Right lobe of liver (tissue), 6 donors: ENCODE measurements at regions not wholly inside any gene's neighbourhood (a gene's known extent, or its start where the extent isn't known, plus 50 kb on each side); places are given as distances from the start of the nearest gene placed in this dataset.

Source experiments
- ATAC-seq, 4 donors: fragments of 200-7000 bp; cut with Tn5 transposase; one replicate each; pipeline ENCODE4 v1.9.1; 2020; ENCODE audit warnings: mild to moderate bottlenecking in 4 of 4, moderate library complexity in 4 of 4
- DNase-seq, 3 donors: peaks; one replicate each; pipeline ENCODE4 v3.0.0-alpha.2; 2020
- H3K27ac ChIP-seq, 3 donors: fragments of 200-600 bp; one replicate each; pipeline ENCODE4 v1.8.0; 2022
- H3K27me3 ChIP-seq, 2 donors: fragments of 200-600 bp; one replicate each; pipeline ENCODE4 v1.8.0; 2022
- H3K36me3 ChIP-seq, 4 donors: fragments of 200-600 bp; sonication (generic) in 1 of 4; one replicate each; pipeline versions ENCODE4 v1.5.1 to v1.8.0; 2017 to 2022; ENCODE audit warnings: control low read depth in 1 of 4
- H3K4me1 ChIP-seq, 4 donors: fragments of 200-600 bp; sonication (generic) in 1 of 4; one replicate each; pipeline versions ENCODE4 v1.5.1 to v1.8.0; 2017 to 2022; ENCODE audit warnings: control low read depth in 1 of 4
- H3K4me3 ChIP-seq, 3 donors: fragments of 200-600 bp; one replicate each; pipeline ENCODE4 v1.8.0; 2022
- H3K9me3 ChIP-seq, 4 donors: fragments of 200-600 bp; sonication (generic) in 1 of 4; one replicate each; pipeline versions ENCODE4 v1.5.1 to v1.8.0; 2017 to 2022; ENCODE audit warnings: control low read depth in 1 of 4
- POLR2A ChIP-seq: fragments of 450-650 bp; IDR thresholded peaks from one replicate; pipeline ENCODE4 v1.6.1; 2017; ENCODE audit warnings: antibody characterized with exemption, mild to moderate bottlenecking
- WGBS: methylation state at CpG from one replicate; pipeline ENCODE4 v1.1.6; 2018; ENCODE audit warnings: low coverage, low lambda C conversion rate; ENCODE audit not compliant: insufficient coverage; ENCODE audit errors: missing lambda C conversion rate; 5-methylcytosine and 5-hydroxymethylcytosine counted together
- intact Hi-C, 2 donors: fragments of 100-400 bp; cut with DNase I; formaldehyde crosslinking; loops; one replicate each; pipeline versions ENCODE4 v1.11.2 to v1.14.1; 2022
- TF ChIP-seq, protein P1 (sequence below), 4 donors: fragments of 200-600 bp in 3 of 4; fragments of 450-650 bp in 1 of 4; IDR thresholded peaks; one replicate each; pipeline versions ENCODE4 v1.5.1 to v1.8.0; 2016 to 2022; ENCODE audit warnings: antibody characterized with exemption in 4 of 4, mild to moderate bottlenecking in 2 of 4
- donor health status: DM: no; HTN: yes; CAD: no.
- donor health status: DM: no; HTN: no; CAD: no.
- donor health status: DM: no; HTN: no; CAD: no.
- donor health status: DM: no; HTN: yes; CAD: no.
- donor health status: DM: no; HTN: yes; CAD: no.

DNA sequence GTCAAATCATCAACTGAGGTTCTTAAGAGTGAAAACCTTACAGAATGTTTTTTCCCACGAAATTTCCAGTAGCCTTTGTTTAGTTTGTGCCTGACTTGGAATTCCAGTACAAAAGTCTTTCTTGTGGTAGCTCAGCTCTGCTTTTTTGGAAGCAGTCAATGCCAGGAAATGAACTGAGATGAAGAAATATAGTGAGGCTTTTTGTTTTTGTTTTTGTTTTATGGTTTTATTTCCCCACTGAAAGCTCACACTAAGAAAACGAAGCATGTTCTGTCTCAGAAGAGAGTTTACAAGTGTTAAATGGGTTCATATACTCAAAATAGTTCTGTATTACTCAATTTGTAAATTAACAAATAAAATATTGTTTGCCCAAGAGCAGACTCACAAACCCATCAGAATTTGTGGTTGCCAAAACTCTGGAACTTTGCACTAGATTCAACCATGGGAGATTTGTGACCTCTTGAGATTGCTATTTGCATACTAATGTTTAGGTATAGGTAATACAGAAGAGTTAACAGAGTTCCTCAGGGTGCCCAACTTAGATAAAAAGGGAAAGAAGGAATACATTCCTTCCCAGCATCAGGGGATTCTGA is 1060.8 kb downstream of the FAT4 start:
- Histone ChIP-seq H3K27ac (no peak overlapping the region), H3K9me3 (no peaks in the 10 kb centered on the region), H3K36me3 (no peaks in the 10 kb centered on the region), H3K27me3 (no peaks in the 10 kb centered on the region), H3K4me1 (peaks cover 0 to 10% (median 0%) of the 10 kb centered on the region in 4 donors), H3K4me3 (no peak overlapping the region)
- WGBS, result 5% methylated on average over 2 of the region's 2 CpGs
- peak; percentile 31 to 83 (median 50) for ATAC-seq
- TF ChIP-seq, protein P1, sequence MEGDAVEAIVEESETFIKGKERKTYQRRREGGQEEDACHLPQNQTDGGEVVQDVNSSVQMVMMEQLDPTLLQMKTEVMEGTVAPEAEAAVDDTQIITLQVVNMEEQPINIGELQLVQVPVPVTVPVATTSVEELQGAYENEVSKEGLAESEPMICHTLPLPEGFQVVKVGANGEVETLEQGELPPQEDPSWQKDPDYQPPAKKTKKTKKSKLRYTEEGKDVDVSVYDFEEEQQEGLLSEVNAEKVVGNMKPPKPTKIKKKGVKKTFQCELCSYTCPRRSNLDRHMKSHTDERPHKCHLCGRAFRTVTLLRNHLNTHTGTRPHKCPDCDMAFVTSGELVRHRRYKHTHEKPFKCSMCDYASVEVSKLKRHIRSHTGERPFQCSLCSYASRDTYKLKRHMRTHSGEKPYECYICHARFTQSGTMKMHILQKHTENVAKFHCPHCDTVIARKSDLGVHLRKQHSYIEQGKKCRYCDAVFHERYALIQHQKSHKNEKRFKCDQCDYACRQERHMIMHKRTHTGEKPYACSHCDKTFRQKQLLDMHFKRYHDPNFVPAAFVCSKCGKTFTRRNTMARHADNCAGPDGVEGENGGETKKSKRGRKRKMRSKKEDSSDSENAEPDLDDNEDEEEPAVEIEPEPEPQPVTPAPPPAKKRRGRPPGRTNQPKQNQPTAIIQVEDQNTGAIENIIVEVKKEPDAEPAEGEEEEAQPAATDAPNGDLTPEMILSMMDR (IDR thresholded peaks at IDR 0.05), result no peak
- TF ChIP-seq POLR2A, result no peak
- intact Hi-C loops, result no loop called here
- no peak for DNase-seq

DNA sequence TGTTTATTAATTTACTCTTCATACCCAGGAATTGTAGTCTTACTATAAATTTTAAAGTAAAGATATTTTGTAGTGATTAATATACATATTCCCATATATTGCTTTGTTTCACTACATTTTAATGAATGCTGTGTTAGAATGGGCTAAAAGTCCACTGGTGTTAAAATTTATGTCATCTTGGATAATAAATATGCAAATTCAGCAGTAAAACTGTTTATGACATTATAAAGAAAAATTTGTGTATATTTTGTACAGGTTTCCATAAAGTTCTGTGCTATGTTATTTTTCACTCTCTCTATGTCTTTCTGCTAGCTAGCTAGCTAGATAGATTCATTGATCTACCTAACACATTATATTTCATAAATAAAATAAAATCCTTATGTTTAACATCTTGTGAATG is 1071.2 kb downstream of the FAT4 start:
- no peak for ATAC-seq
- DNase-seq, result no peak
- Histone ChIP-seq H3K9me3 (no peaks in the 10 kb centered on the region), H3K27me3 (no peaks in the 10 kb centered on the region), H3K36me3 (no peaks in the 10 kb centered on the region), H3K4me1 (no peaks in the 10 kb centered on the region), H3K27ac (no peak overlapping the region), H3K4me3 (no peak overlapping the region)
- TF ChIP-seq POLR2A, result no peak
- TF ChIP-seq, protein P1 (IDR thresholded peaks at IDR 0.05), result no peak
- intact Hi-C loops, result no loop called here

DNA sequence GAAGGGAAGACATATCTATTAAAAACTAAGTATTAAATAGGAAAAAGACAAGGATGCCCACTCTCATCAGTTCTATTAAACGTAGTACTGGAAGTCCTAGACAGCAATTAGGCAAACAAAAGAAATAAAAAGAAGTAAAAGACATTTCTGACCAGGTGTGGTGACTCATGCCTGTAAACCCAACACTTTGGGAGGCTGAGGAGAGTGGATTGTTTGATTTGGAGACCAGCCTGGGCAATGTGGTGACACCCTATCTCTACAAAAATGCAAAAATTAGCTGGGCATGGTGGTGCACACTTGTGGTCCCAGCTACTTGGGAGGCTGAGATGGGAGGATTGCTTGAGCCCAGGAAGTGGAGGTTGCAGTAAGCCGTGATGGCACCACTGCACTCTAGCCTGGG is 1071.8 kb downstream of the FAT4 start:
- intact Hi-C loops, result no loop called here
- no peak for DNase-seq
- no peaks in the 10 kb centered on the region for H3K36me3 ChIP-seq
- H3K4me3 ChIP-seq, result no peak overlapping the region
- 12% methylated on average over 1 of the region's 2 CpGs for WGBS
- H3K9me3 ChIP-seq, result no peaks in the 10 kb centered on the region
- no peak overlapping the region for H3K27ac ChIP-seq
- no peaks in the 10 kb centered on the region for H3K4me1 ChIP-seq
- ATAC-seq, result no peak
- no peak for TF ChIP-seq POLR2A
- TF ChIP-seq, protein P1 (IDR thresholded peaks at IDR 0.05), result no peak
- no peaks in the 10 kb centered on the region for H3K27me3 ChIP-seq

DNA sequence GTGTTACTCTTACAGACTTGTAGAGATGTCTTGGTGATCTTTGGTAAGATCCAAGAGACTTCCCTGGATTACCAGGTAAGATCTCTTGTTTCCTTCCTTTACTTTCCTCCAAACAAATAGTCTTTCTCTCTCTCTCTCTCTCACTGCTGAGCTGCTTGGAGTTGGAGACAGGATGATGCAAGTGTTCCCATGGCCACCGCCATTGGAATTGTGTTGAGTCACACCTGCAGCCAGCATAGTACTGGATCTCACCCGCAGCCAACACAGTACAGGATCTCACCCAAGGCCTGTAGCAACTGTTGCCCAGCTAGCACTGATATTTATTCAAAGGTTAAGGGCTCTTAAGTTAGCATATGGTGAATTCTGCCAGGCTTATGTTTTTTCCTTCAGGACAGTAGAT is 1080.9 kb downstream of the FAT4 start:
- intact Hi-C loops, result no loop called here
- no peak for DNase-seq
- no peaks in the 10 kb centered on the region for H3K4me1 ChIP-seq

More for the DNA sequence above, 1080.9 kb downstream of the FAT4 start:
- ATAC-seq, result no peak
- Histone ChIP-seq H3K27ac (no peak overlapping the region), H3K27me3 (no peaks in the 10 kb centered on the region), H3K36me3 (no peaks in the 10 kb centered on the region), H3K4me3 (no peak overlapping the region), H3K9me3 (no peaks in the 10 kb centered on the region)
- TF ChIP-seq, protein P1 (IDR thresholded peaks at IDR 0.05), result no peak
- TF ChIP-seq POLR2A, result no peak
- WGBS, result 83% methylated on average over 1 of the region's 2 CpGs
